ENCODE measurements at regions not wholly inside any gene's neighbourhood (a gene's known extent, or its start where the extent isn't known, plus 50 kb on each side); places are given as distances from the start of the nearest gene placed in this dataset.

- H3K4me3 ChIP-seq (ENCODE audit: control insufficient read depth in 1 of 7, extremely low read depth in 1 of 7, insufficient read depth in 4 of 7, low read depth in 2 of 7, low read length in 6 of 7): no peak overlapping the region
- no peak for DNase-seq
- WGBS (ENCODE audit: insufficient coverage): no CpG with 5 or more reads among the region's 1 CpG
- peaks cover 0 to 2% (median 0%) of the 10 kb centered on the region in 5 experiments for H3K9me3 ChIP-seq (ENCODE audit: control extremely low read depth in 1 of 5, control insufficient read depth in 4 of 5, insufficient read depth in 2 of 5, low read depth in 1 of 5, low read length in 4 of 5)
- ChIA-PET POLR2A (no interaction called here), CTCF (no interaction called here)
- no peaks in the 10 kb centered on the region for H3K27me3 ChIP-seq (replicated peaks in 2 of 5; ENCODE audit: control insufficient read depth in 4 of 5, insufficient read depth in 5 of 5, low read length in 4 of 5)
- H3K4me1 ChIP-seq (ENCODE audit: control extremely low read depth in 1 of 4, control insufficient read depth in 4 of 4, insufficient read depth in 4 of 4, low read length in 3 of 4): no peaks in the 10 kb centered on the region
- no peak overlapping the region for H3K27ac ChIP-seq (ENCODE audit: insufficient read depth in 1 of 2, low read depth in 1 of 2, low read length in 2 of 2, poor library complexity in 1 of 2, severe bottlenecking in 2 of 2)
- no peaks in the 10 kb centered on the region for H3K36me3 ChIP-seq (ENCODE audit: control insufficient read depth in 4 of 4, insufficient read depth in 4 of 4, low read length in 3 of 4)
Observed at GRCh38 chr12:58616618-58617017, 303.7 kb downstream of the LRIG3 start.

DNA sequence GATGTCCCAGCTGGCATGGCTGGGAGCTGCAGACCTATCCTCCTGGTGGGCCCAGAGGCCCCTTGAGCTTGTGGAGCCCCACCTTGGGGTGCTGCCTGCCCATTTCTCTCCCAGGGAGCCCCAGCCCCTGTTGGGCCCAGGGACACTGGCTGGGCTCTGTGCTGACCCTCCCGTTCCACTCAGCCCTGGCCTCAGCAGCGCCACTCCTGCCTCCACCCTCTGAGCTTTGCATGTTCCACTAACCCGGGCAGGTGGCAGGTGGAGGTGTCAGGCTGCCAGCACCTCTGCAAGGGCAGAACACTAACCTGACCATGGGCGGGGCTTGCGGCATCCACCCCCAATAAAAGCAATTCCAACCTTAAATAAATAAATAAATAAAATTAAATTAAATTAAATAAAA lies 299.2 kb downstream of the LRIG3 start:
- Histone ChIP-seq H3K27ac (ENCODE audit: insufficient read depth in 1 of 2, low read depth in 1 of 2, low read length in 2 of 2, poor library complexity in 1 of 2, severe bottlenecking in 2 of 2) (no peak overlapping the region), H3K36me3 (ENCODE audit: control insufficient read depth in 4 of 4, insufficient read depth in 4 of 4, low read length in 3 of 4) (no peaks in the 10 kb centered on the region), H3K9me3 (ENCODE audit: control extremely low read depth in 1 of 5, control insufficient read depth in 4 of 5, insufficient read depth in 2 of 5, low read depth in 1 of 5, low read length in 4 of 5) (peaks cover 0 to 2% (median 0%) of the 10 kb centered on the region in 5 experiments), H3K4me1 (ENCODE audit: control extremely low read depth in 1 of 4, control insufficient read depth in 4 of 4, insufficient read depth in 4 of 4, low read length in 3 of 4) (no peaks in the 10 kb centered on the region), H3K27me3 (replicated peaks in 2 of 5; ENCODE audit: control insufficient read depth in 4 of 5, insufficient read depth in 5 of 5, low read length in 4 of 5) (no peaks in the 10 kb centered on the region), H3K4me3 (ENCODE audit: control insufficient read depth in 1 of 7, extremely low read depth in 1 of 7, insufficient read depth in 4 of 7, low read depth in 2 of 7, low read length in 6 of 7) (no peak overlapping the region)
- POLR2A ChIA-PET: no interaction called here
- WGBS (ENCODE audit: insufficient coverage): no CpG with 5 or more reads among the region's 5 CpGs
- no peak for DNase-seq
- CTCF ChIA-PET: no interaction called here

DNA sequence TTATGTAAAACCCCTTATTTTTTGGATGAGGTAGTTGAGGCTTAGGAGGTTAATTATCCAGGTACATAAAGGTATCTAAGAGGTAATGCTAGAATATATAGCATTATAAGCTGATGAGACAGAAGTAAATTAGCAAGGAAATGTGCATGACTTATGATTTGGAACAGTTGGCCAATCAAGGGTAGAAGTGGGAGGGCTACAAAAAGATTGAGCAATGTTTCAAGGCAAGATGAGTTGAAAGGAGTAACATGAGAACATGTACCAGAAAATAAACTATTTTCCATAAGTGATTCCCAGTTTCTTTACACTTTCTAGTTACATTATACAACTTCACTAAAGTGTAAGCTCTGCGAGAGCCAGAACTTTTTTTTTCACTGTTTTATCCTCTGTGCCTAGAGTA lies 290.9 kb downstream of the LRIG3 start:
- no CpG with 5 or more reads among the region's 1 CpG for WGBS (ENCODE audit: insufficient coverage)
- POLR2A ChIA-PET: no interaction called here
- Histone ChIP-seq H3K9me3 (ENCODE audit: control extremely low read depth in 1 of 5, control insufficient read depth in 4 of 5, insufficient read depth in 2 of 5, low read depth in 1 of 5, low read length in 4 of 5) (peaks cover 0 to 3% (median 0%) of the 10 kb centered on the region in 5 experiments), H3K27ac (ENCODE audit: insufficient read depth in 1 of 2, low read depth in 1 of 2, low read length in 2 of 2, poor library complexity in 1 of 2, severe bottlenecking in 2 of 2) (no peak overlapping the region), H3K27me3 (replicated peaks in 2 of 5; ENCODE audit: control insufficient read depth in 4 of 5, insufficient read depth in 5 of 5, low read length in 4 of 5) (no peaks in the 10 kb centered on the region), H3K4me3 (ENCODE audit: control insufficient read depth in 1 of 7, extremely low read depth in 1 of 7, insufficient read depth in 4 of 7, low read depth in 2 of 7, low read length in 6 of 7) (no peak overlapping the region), H3K4me1 (ENCODE audit: control extremely low read depth in 1 of 4, control insufficient read depth in 4 of 4, insufficient read depth in 4 of 4, low read length in 3 of 4) (no peaks in the 10 kb centered on the region), H3K36me3 (ENCODE audit: control insufficient read depth in 4 of 4, insufficient read depth in 4 of 4, low read length in 3 of 4) (no peaks in the 10 kb centered on the region)
- no peak for DNase-seq
- CTCF ChIA-PET: no interaction called here

DNA sequence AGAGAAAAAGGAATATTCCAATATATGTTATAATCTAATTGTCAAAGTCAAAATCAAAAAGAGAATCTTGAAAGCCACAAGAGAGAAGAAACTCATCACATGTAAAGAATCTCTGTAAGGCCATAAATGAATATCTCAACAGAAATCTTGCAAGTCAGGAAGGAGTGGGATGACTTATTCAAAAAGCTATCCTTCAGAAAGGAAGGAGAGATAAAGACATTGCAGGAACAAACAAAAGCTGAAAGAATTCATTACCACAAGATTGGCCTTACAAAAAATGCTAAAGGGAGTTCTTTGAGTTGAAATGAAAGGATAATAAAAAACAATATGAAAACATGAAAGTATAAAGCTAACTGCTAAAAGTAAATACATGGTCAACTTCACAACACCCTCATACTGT lies 286.8 kb downstream of the LRIG3 start:
- ChIA-PET POLR2A (no interaction called here), CTCF (no interaction called here)
- no peaks in the 10 kb centered on the region for H3K4me1 ChIP-seq (ENCODE audit: control extremely low read depth in 1 of 4, control insufficient read depth in 4 of 4, insufficient read depth in 4 of 4, low read length in 3 of 4)

DNA sequence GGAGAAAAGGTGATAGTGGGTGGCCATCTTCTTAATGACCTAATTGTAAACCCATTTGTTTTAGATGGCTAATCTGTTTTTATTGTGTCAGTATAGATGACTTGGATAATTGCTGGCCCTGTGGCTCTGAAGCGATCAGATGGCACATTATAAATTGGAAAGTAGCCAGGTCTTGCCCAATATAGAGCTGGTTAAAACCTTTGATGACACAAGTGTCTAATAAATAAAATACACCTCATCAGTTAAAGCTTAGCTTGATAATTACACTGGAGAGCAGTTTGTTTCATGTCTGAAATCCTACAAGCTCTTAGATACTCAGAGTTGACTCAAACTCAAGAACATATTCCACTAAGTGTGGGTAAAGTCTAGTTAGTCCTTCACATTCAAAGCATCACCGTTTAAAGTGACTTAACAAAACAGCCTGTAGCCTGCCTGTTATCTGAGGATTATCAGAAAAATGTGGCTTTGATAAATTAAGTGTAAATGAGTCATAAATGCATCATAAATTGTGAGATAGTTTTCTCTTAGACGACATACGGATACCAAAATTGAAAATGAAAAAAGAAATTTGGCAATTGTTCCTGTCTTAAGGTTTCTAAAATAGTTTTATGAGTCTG lies 280.9 kb downstream of the LRIG3 start:
- no peaks in the 10 kb centered on the region for H3K27me3 ChIP-seq (replicated peaks in 2 of 5; ENCODE audit: control insufficient read depth in 4 of 5, insufficient read depth in 5 of 5, low read length in 4 of 5)
- no peak overlapping the region for H3K27ac ChIP-seq (ENCODE audit: insufficient read depth in 1 of 2, low read depth in 1 of 2, low read length in 2 of 2, poor library complexity in 1 of 2, severe bottlenecking in 2 of 2)
- ChIA-PET CTCF (no interaction called here), POLR2A (no interaction called here)
- 100% methylated on average over 1 of the region's 4 CpGs for WGBS (ENCODE audit: insufficient coverage)
- no peak for DNase-seq
- H3K36me3 ChIP-seq (ENCODE audit: control insufficient read depth in 4 of 4, insufficient read depth in 4 of 4, low read length in 3 of 4): no peaks in the 10 kb centered on the region
- H3K9me3 ChIP-seq (ENCODE audit: control extremely low read depth in 1 of 5, control insufficient read depth in 4 of 5, insufficient read depth in 2 of 5, low read depth in 1 of 5, low read length in 4 of 5): peaks cover 0 to 2% (median 0%) of the 10 kb centered on the region in 5 experiments
- no peak overlapping the region for H3K4me3 ChIP-seq (ENCODE audit: control insufficient read depth in 1 of 7, extremely low read depth in 1 of 7, insufficient read depth in 4 of 7, low read depth in 2 of 7, low read length in 6 of 7)
- no peaks in the 10 kb centered on the region for H3K4me1 ChIP-seq (ENCODE audit: control extremely low read depth in 1 of 4, control insufficient read depth in 4 of 4, insufficient read depth in 4 of 4, low read length in 3 of 4)

More for the DNA sequence above, 286.8 kb downstream of the LRIG3 start:
- Histone ChIP-seq H3K27me3 (replicated peaks in 2 of 5; ENCODE audit: control insufficient read depth in 4 of 5, insufficient read depth in 5 of 5, low read length in 4 of 5) (no peaks in the 10 kb centered on the region), H3K4me3 (ENCODE audit: control insufficient read depth in 1 of 7, extremely low read depth in 1 of 7, insufficient read depth in 4 of 7, low read depth in 2 of 7, low read length in 6 of 7) (no peak overlapping the region), H3K36me3 (ENCODE audit: control insufficient read depth in 4 of 4, insufficient read depth in 4 of 4, low read length in 3 of 4) (no peaks in the 10 kb centered on the region), H3K9me3 (ENCODE audit: control extremely low read depth in 1 of 5, control insufficient read depth in 4 of 5, insufficient read depth in 2 of 5, low read depth in 1 of 5, low read length in 4 of 5) (peaks cover 0 to 3% (median 0%) of the 10 kb centered on the region in 5 experiments), H3K27ac (ENCODE audit: insufficient read depth in 1 of 2, low read depth in 1 of 2, low read length in 2 of 2, poor library complexity in 1 of 2, severe bottlenecking in 2 of 2) (no peak overlapping the region)
- no peak for DNase-seq

DNA sequence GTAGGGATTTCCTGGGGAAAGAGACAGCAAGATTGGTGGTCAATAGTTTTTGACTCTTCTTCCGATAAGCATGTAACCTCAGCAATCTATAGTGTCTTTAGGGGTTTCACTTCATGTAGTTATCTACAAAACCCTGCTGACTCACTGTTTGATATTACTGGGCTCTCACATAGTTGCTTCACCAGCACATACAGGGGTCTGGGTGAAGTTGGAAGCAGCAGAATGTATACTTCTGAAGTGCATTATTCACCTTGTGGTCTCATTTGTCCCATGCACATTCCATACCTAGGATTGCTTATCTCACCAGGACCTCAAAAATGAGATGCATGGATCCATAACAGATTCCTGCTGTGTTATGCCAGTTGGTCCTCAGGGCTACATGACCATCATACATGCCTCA lies 280.0 kb downstream of the LRIG3 start:
- WGBS (ENCODE audit: insufficient coverage): 80% methylated on average over 1 of the region's 1 CpG
- no peaks in the 10 kb centered on the region for H3K36me3 ChIP-seq (ENCODE audit: control insufficient read depth in 4 of 4, insufficient read depth in 4 of 4, low read length in 3 of 4)
- POLR2A ChIA-PET: no interaction called here
- H3K4me3 ChIP-seq (ENCODE audit: control insufficient read depth in 1 of 7, extremely low read depth in 1 of 7, insufficient read depth in 4 of 7, low read depth in 2 of 7, low read length in 6 of 7): no peak overlapping the region
- DNase-seq: no peak
- no peak overlapping the region for H3K27ac ChIP-seq (ENCODE audit: insufficient read depth in 1 of 2, low read depth in 1 of 2, low read length in 2 of 2, poor library complexity in 1 of 2, severe bottlenecking in 2 of 2)
- peaks cover 0 to 1% (median 0%) of the 10 kb centered on the region in 5 experiments for H3K9me3 ChIP-seq (ENCODE audit: control extremely low read depth in 1 of 5, control insufficient read depth in 4 of 5, insufficient read depth in 2 of 5, low read depth in 1 of 5, low read length in 4 of 5)
- H3K4me1 ChIP-seq (ENCODE audit: control extremely low read depth in 1 of 4, control insufficient read depth in 4 of 4, insufficient read depth in 4 of 4, low read length in 3 of 4): no peaks in the 10 kb centered on the region
- no peaks in the 10 kb centered on the region for H3K27me3 ChIP-seq (replicated peaks in 2 of 5; ENCODE audit: control insufficient read depth in 4 of 5, insufficient read depth in 5 of 5, low read length in 4 of 5)
- CTCF ChIA-PET: no interaction called here

DNA sequence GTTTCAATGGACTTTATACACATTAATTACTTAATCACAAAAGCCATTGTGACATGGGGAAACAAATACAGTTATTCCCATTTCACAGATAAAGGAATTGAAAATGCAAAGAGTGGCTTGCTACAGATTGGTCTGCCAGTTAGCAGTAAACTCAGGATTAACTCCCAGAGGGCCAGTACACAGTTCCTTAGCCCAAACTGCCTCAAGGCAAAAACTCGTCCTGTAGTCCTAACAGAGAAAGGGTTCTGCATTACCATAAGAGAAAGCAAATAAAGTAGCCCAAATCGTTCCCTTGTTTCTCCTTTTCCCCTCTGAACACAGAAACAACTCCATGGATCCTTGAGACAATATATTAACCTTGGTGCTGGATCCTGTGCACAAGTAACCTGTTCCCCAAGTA lies 274.4 kb downstream of the LRIG3 start:
- ChIA-PET CTCF (no interaction called here), POLR2A (no interaction called here)
- Histone ChIP-seq H3K27me3 (replicated peaks in 2 of 5; ENCODE audit: control insufficient read depth in 4 of 5, insufficient read depth in 5 of 5, low read length in 4 of 5) (no peaks in the 10 kb centered on the region), H3K27ac (ENCODE audit: insufficient read depth in 1 of 2, low read depth in 1 of 2, low read length in 2 of 2, poor library complexity in 1 of 2, severe bottlenecking in 2 of 2) (no peak overlapping the region), H3K9me3 (ENCODE audit: control extremely low read depth in 1 of 5, control insufficient read depth in 4 of 5, insufficient read depth in 2 of 5, low read depth in 1 of 5, low read length in 4 of 5) (no peaks in the 10 kb centered on the region), H3K36me3 (ENCODE audit: control insufficient read depth in 4 of 4, insufficient read depth in 4 of 4, low read length in 3 of 4) (no peaks in the 10 kb centered on the region), H3K4me1 (ENCODE audit: control extremely low read depth in 1 of 4, control insufficient read depth in 4 of 4, insufficient read depth in 4 of 4, low read length in 3 of 4) (no peaks in the 10 kb centered on the region), H3K4me3 (ENCODE audit: control insufficient read depth in 1 of 7, extremely low read depth in 1 of 7, insufficient read depth in 4 of 7, low read depth in 2 of 7, low read length in 6 of 7) (no peak overlapping the region)
- no peak for DNase-seq
- 71% methylated on average over 1 of the region's 2 CpGs for WGBS (ENCODE audit: insufficient coverage)
